AG10803 (cell line): ENCODE measurements at regions not wholly inside any gene's neighbourhood (a gene's known extent, or its start where the extent isn't known, plus 50 kb on each side); places are given as distances from the start of the nearest gene placed in this dataset.

Experiments used
- DNase-seq: peaks from one replicate; pipeline ENCODE4 v3.0.0; 2010; ENCODE audit warnings: low read depth
- H3K4me3 ChIP-seq: 2 replicates; pipeline ENCODE4 v1.5.1; 2011; ENCODE audit warnings: mild to moderate bottlenecking, low read length, control low read depth
- TF ChIP-seq, protein P1 (sequence below): conservative IDR thresholded peaks from 2 replicates; pipeline ENCODE4 v1.5.1; 2011; ENCODE audit warnings: mild to moderate bottlenecking, low read length, control low read depth, inconsistent platforms

- TF ChIP-seq, protein P1, sequence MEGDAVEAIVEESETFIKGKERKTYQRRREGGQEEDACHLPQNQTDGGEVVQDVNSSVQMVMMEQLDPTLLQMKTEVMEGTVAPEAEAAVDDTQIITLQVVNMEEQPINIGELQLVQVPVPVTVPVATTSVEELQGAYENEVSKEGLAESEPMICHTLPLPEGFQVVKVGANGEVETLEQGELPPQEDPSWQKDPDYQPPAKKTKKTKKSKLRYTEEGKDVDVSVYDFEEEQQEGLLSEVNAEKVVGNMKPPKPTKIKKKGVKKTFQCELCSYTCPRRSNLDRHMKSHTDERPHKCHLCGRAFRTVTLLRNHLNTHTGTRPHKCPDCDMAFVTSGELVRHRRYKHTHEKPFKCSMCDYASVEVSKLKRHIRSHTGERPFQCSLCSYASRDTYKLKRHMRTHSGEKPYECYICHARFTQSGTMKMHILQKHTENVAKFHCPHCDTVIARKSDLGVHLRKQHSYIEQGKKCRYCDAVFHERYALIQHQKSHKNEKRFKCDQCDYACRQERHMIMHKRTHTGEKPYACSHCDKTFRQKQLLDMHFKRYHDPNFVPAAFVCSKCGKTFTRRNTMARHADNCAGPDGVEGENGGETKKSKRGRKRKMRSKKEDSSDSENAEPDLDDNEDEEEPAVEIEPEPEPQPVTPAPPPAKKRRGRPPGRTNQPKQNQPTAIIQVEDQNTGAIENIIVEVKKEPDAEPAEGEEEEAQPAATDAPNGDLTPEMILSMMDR = no peak
- DNase-seq = peak; percentile 46
- H3K4me3 ChIP-seq = no peak overlapping the region
These were observed 306.7 kb upstream of the SLC8A1 start for GRCh38 chr2:40758401-40759155.

DNA sequence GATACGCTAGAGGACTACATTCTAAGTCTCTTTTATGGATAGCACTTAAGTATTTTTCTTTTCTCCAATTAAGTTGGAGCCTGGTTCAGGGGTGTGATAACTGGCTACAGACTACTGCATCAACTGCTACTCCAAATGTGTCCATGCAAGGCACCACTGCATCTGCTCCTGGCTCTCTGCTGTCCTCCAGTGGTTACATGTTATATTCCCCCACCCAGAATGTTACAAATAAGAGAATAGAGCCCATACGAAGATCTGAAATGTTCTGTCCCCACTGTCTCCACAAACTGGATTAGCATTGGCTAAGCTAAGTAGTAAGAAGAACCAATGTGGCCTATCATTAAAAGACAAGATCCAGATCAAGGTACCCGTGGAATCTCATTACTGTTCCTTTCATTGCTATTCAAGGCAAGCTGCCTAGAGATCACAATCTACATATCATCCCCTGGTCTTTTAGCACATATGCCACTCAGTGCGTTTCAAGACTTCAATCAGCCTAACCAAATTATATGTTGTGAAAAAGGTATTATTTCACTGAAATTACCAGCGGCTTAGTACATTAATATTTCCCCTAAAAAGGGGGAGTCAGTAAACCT lies 308.3 kb upstream of the SLC8A1 start:
- H3K4me3 ChIP-seq = no peak overlapping the region
- DNase-seq = peak; percentile 73
- TF ChIP-seq, protein P1 = peak; percentile 99

GRCh38 chr2:40773291-40773690 lies 321.4 kb upstream of the SLC8A1 start:
- no peak for DNase-seq
- TF ChIP-seq, protein P1 = no peak
- no peak overlapping the region for H3K4me3 ChIP-seq

DNA sequence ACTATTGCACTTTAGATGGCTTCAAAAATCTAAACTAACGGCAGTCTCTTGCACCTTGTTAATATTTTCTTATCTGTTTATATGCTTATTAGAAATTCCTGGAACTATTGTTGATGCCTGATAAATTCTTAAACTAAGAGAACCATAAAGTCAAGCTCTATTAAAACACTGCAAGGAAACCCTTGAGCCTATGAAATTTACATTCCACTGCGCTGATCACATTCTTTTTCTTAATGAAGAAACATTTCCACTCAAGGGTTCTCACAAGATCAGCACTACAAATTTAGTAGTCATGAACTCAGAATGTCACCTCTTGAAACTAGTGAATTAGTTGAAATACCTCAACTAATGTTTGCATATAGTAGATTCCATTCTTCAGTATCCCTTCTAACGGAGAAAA lies 331.8 kb upstream of the SLC8A1 start:
- no peak for DNase-seq
- no peak overlapping the region for H3K4me3 ChIP-seq
- TF ChIP-seq, protein P1 = no peak

GRCh38 chr2:40786636-40787035 lies 334.7 kb upstream of the SLC8A1 start:
- TF ChIP-seq, protein P1 = no peak
- no peak overlapping the region for H3K4me3 ChIP-seq
- DNase-seq = no peak

- DNase-seq = no peak
These were observed 345.2 kb upstream of the SLC8A1 start for GRCh38 chr2:40797120-40797519.

DNA sequence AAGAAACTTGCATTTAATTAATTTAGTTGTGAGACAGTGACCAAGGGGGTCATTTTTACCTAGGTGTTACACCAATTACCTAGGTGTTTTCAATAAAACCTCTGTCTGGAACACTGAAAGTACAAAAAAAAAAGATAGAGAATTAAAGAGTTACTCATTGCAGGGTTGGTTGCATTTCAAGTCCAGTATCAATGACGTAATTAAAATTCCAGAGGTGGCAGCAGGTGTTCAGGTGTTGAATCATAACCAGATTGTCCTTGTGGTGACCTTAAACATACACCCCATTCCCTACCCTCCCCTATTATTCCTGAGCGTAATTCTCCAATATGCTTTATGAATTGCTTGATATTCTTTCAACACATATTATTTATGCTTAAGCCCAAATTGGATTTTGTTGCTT lies 352.0 kb upstream of the SLC8A1 start:
- TF ChIP-seq, protein P1 = no peak
- no peak for DNase-seq
- H3K4me3 ChIP-seq = no peak overlapping the region

More at GRCh38 chr2:40797120-40797519, 345.2 kb upstream of the SLC8A1 start:
- no peak overlapping the region for H3K4me3 ChIP-seq
- TF ChIP-seq, protein P1 = no peak
